Upper lobe of left lung (tissue), 6 donors: ENCODE measurements at regions not wholly inside any gene's neighbourhood (a gene's known extent, or its start where the extent isn't known, plus 50 kb on each side); places are given as distances from the start of the nearest gene placed in this dataset.

Source experiments
- ATAC-seq, 2 donors: fragments of 200-7000 bp; cut with Tn5 transposase; one replicate each; pipeline ENCODE4 v1.9.1; 2022; ENCODE audit warnings: mild to moderate bottlenecking in 2 of 2, moderate library complexity in 2 of 2; ENCODE audit not compliant: low FRiP score in 2 of 2
- DNase-seq, 2 donors: peaks; one replicate each; pipeline ENCODE4 v3.0.0-alpha.2; 2019 to 2020
- H3K27ac ChIP-seq, 4 donors: fragments of 200-600 bp; sonication (generic); one replicate each; pipeline ENCODE4 v1.5.1; 2016 to 2019
- H3K27me3 ChIP-seq, 4 donors: fragments of 200-600 bp; sonication (generic); one replicate each; pipeline ENCODE4 v1.5.1; 2017 to 2019
- H3K36me3 ChIP-seq, 4 donors: fragments of 200-600 bp; sonication (generic); one replicate each; pipeline ENCODE4 v1.5.1; 2016 to 2019
- H3K4me1 ChIP-seq, 4 donors: fragments of 200-600 bp; sonication (generic); one replicate each; pipeline ENCODE4 v1.5.1; 2018 to 2019
- H3K4me3 ChIP-seq, 4 donors: fragments of 200-600 bp; sonication (generic); one replicate each; pipeline ENCODE4 v1.5.1; 2017 to 2019; ENCODE audit warnings: mild to moderate bottlenecking in 2 of 4, moderate library complexity in 1 of 4
- H3K9me3 ChIP-seq, 4 donors: fragments of 200-600 bp; sonication (generic); one replicate each; pipeline ENCODE4 v1.5.1; 2018 to 2019
- EP300 ChIP-seq, 4 donors: sonication (generic); formaldehyde crosslinking; IDR thresholded peaks; one replicate each; pipeline ENCODE4 v1.5.1; 2017; ENCODE audit warnings: antibody characterized with exemption in 4 of 4, control low read depth in 2 of 4
- POLR2A ChIP-seq, 4 donors: fragments of 450-650 bp; IDR thresholded peaks; one replicate each; pipeline ENCODE4 v1.5.1; 2016 to 2017; ENCODE audit warnings: antibody characterized with exemption in 4 of 4, mild to moderate bottlenecking in 2 of 4
- POLR2AphosphoS5 ChIP-seq, 2 donors: sonication (generic); formaldehyde crosslinking; IDR thresholded peaks; one replicate each; pipeline ENCODE4 v1.5.1; 2017; ENCODE audit warnings: antibody characterized with exemption in 2 of 2
- WGBS, 2 donors: methylation state at CpG; one replicate each; pipeline ENCODE4 v1.1.5; 2017 to 2018; 5-methylcytosine and 5-hydroxymethylcytosine counted together
- TF ChIP-seq, protein P1 (sequence below), 6 experiments: fragments of 450-650 bp in 4 of 6; fragments of 200-600 bp in 2 of 6; sonication (generic) in 2 of 6; IDR thresholded peaks; one replicate each; pipeline ENCODE4 v1.5.1; 2016 to 2019; ENCODE audit warnings: antibody characterized with exemption in 6 of 6
- donor health status: DM: no; HTN: no; CAD: no; lungs with moderate emphysema.
- donor health status: DM: no; HTN: yes; CAD: no; lungs with severe emphysema.

DNA sequence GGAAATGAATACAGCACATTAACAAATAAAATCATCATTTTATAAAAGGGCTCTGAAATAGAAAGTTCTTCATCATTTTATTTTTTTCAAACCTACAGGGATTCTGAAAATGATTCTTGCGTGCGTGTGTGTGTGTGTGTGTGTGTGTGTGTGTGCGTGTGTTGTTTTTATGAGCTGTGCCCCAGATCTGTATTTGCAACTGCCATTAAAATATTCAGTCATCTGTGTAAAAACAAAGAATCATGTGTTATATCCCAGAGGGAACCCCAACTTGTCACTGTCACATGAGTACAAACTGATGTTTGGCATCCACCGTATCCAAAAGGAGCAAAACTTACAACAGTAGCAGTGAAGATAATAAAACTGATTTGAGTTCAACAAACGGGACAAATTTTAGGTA lies 635.4 kb upstream of the PFKP start:
- Histone ChIP-seq H3K9me3 (no peaks in the 10 kb centered on the region), H3K4me3 (no peak overlapping the region), H3K27me3 (no peaks in the 10 kb centered on the region), H3K4me1 (no peaks in the 10 kb centered on the region), H3K36me3 (no peaks in the 10 kb centered on the region), H3K27ac (no peak overlapping the region)
- ATAC-seq (no peak), DNase-seq (no peak)
- WGBS, 2 donors, result 66 to 73% methylated on average over 5 of the region's 5 CpGs
- TF ChIP-seq, protein P1, sequence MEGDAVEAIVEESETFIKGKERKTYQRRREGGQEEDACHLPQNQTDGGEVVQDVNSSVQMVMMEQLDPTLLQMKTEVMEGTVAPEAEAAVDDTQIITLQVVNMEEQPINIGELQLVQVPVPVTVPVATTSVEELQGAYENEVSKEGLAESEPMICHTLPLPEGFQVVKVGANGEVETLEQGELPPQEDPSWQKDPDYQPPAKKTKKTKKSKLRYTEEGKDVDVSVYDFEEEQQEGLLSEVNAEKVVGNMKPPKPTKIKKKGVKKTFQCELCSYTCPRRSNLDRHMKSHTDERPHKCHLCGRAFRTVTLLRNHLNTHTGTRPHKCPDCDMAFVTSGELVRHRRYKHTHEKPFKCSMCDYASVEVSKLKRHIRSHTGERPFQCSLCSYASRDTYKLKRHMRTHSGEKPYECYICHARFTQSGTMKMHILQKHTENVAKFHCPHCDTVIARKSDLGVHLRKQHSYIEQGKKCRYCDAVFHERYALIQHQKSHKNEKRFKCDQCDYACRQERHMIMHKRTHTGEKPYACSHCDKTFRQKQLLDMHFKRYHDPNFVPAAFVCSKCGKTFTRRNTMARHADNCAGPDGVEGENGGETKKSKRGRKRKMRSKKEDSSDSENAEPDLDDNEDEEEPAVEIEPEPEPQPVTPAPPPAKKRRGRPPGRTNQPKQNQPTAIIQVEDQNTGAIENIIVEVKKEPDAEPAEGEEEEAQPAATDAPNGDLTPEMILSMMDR (IDR thresholded peaks at IDR 0.05), result no peak
- TF ChIP-seq EP300 (IDR thresholded peaks at IDR 0.05) (no peak), POLR2AphosphoS5 (IDR thresholded peaks at IDR 0.05) (no peak), POLR2A (IDR thresholded peaks at IDR 0.05) (no peak)

DNA sequence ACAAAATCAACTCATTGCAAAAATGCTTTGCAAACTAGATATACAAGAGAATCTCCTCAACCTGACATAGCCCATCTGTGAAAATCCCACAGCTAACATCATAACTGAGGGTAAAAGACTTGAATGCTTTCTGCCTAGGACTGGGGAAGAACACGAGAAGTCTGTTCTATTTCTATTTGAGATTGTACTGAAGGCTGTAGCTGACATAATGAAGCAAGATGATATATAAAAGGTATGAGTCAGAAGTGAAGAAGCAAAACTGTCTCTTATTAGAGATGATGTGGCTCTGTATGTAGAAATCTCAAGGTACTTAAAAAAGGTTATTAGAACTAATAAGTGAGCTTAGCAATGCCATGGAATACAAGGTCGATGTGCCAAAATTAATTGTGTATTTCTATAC lies 639.9 kb upstream of the PFKP start:
- Histone ChIP-seq H3K36me3 (no peaks in the 10 kb centered on the region), H3K4me1 (no peaks in the 10 kb centered on the region), H3K27ac (no peak overlapping the region), H3K4me3 (no peak overlapping the region), H3K27me3 (no peaks in the 10 kb centered on the region), H3K9me3 (no peaks in the 10 kb centered on the region)
- TF ChIP-seq, protein P1 (IDR thresholded peaks at IDR 0.05), result no peak
- TF ChIP-seq POLR2A (IDR thresholded peaks at IDR 0.05) (no peak), POLR2AphosphoS5 (IDR thresholded peaks at IDR 0.05) (no peak), EP300 (IDR thresholded peaks at IDR 0.05) (no peak)
- ATAC-seq (no peak), DNase-seq (no peak)
- WGBS, 2 donors, result 77 to 86% methylated on average over 2 of the region's 2 CpGs

DNA sequence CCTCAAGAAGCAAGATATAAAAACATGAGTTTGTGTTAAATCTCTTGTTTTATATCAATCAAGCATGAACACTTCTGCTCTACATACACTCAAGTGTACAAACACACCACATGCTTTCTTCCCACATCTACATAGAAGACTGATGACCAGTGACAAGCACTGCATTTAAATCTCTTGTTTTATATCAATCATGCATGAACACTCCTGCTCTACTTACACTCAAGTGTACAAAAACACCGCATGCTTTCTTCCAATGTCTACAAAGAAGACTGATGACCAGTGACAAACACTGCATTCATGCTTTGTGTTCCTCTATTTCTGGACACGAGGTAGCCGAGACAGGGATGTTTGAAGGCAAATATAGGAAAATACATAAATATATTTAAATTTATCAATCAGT lies 642.0 kb upstream of the PFKP start:
- no peak for TF ChIP-seq POLR2AphosphoS5 (IDR thresholded peaks at IDR 0.05)
- TF ChIP-seq, protein P1 (IDR thresholded peaks at IDR 0.05), result no peak
- TF ChIP-seq EP300 (IDR thresholded peaks at IDR 0.05), result no peak
- no peak for TF ChIP-seq POLR2A (IDR thresholded peaks at IDR 0.05)
- Histone ChIP-seq H3K4me3 (no peak overlapping the region), H3K36me3 (no peaks in the 10 kb centered on the region), H3K27me3 (no peaks in the 10 kb centered on the region), H3K27ac (no peak overlapping the region), H3K9me3 (no peaks in the 10 kb centered on the region), H3K4me1 (no peaks in the 10 kb centered on the region)
- no peak for ATAC-seq
- WGBS, 2 donors, result 66 to 74% methylated on average over 3 of the region's 3 CpGs
- DNase-seq, result no peak

DNA sequence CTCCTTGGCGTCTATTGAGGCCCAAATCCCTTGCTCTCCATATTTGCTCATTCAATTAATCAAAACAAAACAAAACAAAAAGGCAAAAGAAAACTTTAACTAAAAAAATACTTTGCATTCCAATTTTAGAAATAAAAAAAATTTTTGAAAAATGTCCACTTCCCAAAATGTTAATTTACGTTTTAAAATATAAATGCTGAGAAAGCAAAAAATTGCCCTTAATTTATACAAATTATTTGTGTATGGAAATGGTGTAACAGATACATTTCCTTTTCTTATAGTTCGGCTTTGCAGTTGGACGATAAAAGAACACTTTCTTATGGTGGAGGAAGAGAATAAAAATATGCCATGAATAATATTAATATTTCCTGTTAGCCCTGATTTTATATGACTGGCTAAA lies 652.8 kb upstream of the PFKP start:
- H3K27me3 ChIP-seq, result no peaks in the 10 kb centered on the region
- no peak for DNase-seq
- no peaks in the 10 kb centered on the region for H3K4me1 ChIP-seq
- no peaks in the 10 kb centered on the region for H3K9me3 ChIP-seq
- H3K36me3 ChIP-seq, result no peaks in the 10 kb centered on the region
- no peak for TF ChIP-seq EP300 (IDR thresholded peaks at IDR 0.05)
- no peak for ATAC-seq
- 80 to 83% methylated on average over 4 of the region's 4 CpGs for WGBS, 2 donors
- no peak overlapping the region for H3K27ac ChIP-seq
- H3K4me3 ChIP-seq, result no peak overlapping the region

DNA sequence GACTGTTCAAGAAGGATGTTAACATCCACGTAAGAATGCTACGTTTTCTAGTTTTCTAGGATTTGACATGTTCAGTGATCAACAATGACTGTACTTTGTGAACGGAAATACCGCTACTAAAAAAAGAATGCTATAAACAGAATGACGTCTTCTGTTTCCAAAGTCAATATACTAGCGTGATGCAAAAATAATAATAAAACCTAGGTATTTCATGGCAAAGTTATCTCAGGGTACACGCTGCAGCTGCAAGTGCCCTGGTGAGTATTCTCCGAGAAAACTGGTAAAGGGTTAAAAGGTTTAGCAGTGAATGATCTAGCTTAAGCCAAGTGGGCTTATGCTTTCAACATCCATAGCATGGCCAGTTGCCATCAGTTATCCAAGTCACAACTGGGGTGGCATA lies 653.3 kb upstream of the PFKP start:
- 69 to 79% methylated on average over 8 of the region's 8 CpGs for WGBS, 2 donors
- Histone ChIP-seq H3K27ac (no peak overlapping the region), H3K36me3 (no peaks in the 10 kb centered on the region), H3K27me3 (no peaks in the 10 kb centered on the region), H3K4me1 (no peaks in the 10 kb centered on the region), H3K9me3 (no peaks in the 10 kb centered on the region), H3K4me3 (no peak overlapping the region)
- DNase-seq (no peak), ATAC-seq (no peak)
- TF ChIP-seq, protein P1 (IDR thresholded peaks at IDR 0.05), result no peak
- TF ChIP-seq POLR2A (IDR thresholded peaks at IDR 0.05) (no peak), POLR2AphosphoS5 (IDR thresholded peaks at IDR 0.05) (no peak), EP300 (IDR thresholded peaks at IDR 0.05) (no peak)
